ENCODE measurements at regions not wholly inside any gene's neighbourhood (a gene's known extent, or its start where the extent isn't known, plus 50 kb on each side); places are given as distances from the start of the nearest gene placed in this dataset.

- no TSS peak for BruUV-seq (replicated peaks)
Measured at GRCh38 chr13:74707291-74707690, 573.1 kb upstream of the KLF12 start.

GRCh38 chr13:74706801-74707200 lies 572.6 kb upstream of the KLF12 start:
- H3K4me2 ChIP-seq (ENCODE audit: low read depth, low read length), result no peak overlapping the region
- no peak overlapping the region for H3K27ac ChIP-seq (ENCODE audit: extremely low read length, insufficient read depth, low read length)
- no peak overlapping the region for H3K4me3 ChIP-seq (replicated peaks in 1 of 3; ENCODE audit: insufficient read depth in 1 of 3, low read depth in 2 of 3, low read length in 3 of 3)
- no peak for TF ChIP-seq NFKB2 (CRISPR knock-in tag; IDR thresholded peaks at IDR 0.05; ENCODE audit: borderline replicate concordance)
- TF ChIP-seq NONO (IDR thresholded peaks at IDR 0.05), result no peak
- TF ChIP-seq NONO (CRISPR knock-in tag; conservative IDR thresholded peaks at IDR 0.05), result no peak
- no peak for TF ChIP-seq ZNF766 (CRISPR knock-in tag; IDR thresholded peaks at IDR 0.05; ENCODE audit: borderline replicate concordance)
- no peak for TF ChIP-seq DRAP1 (CRISPR knock-in tag; IDR thresholded peaks at IDR 0.05)
- TF ChIP-seq ELF1 (CRISPR knock-in tag; IDR thresholded peaks at IDR 0.05), result no peak
- TF ChIP-seq IKZF4 (CRISPR knock-in tag; IDR thresholded peaks at IDR 0.05; ENCODE audit: borderline replicate concordance, low read depth, not compliant biosample characterization), result no peak
- TF ChIP-seq ZNF780A (CRISPR knock-in tag; IDR thresholded peaks at IDR 0.05), result no peak
- TF ChIP-seq FOXP1 (IDR thresholded peaks at IDR 0.05), result no peak
- TF ChIP-seq FOXP1 (CRISPR knock-in tag; IDR thresholded peaks at IDR 0.05), result no peak
- TF ChIP-seq EZH2 (conservative IDR thresholded peaks at IDR 0.05; ENCODE audit: low read depth, low read length), result no peak
- TF ChIP-seq KMT2A (CRISPR knock-in tag; IDR thresholded peaks at IDR 0.05), result no peak
- TF ChIP-seq CHD2 (IDR thresholded peaks at IDR 0.05; ENCODE audit: low read depth, low read length), result no peak
- no peak for TF ChIP-seq DBP (CRISPR knock-in tag; IDR thresholded peaks at IDR 0.05; ENCODE audit: not compliant biosample characterization)
- TF ChIP-seq MIXL1 (CRISPR knock-in tag; IDR thresholded peaks at IDR 0.05), result no peak
- TF ChIP-seq ZBTB43 (CRISPR knock-in tag; conservative IDR thresholded peaks at IDR 0.05), result no peak
- H3K36me3 ChIP-seq (replicated peaks in 1 of 2; ENCODE audit: control insufficient read depth in 1 of 2, insufficient read depth in 2 of 2, low read length in 2 of 2), result no peaks in the 10 kb centered on the region
- H2AFZ ChIP-seq (ENCODE audit: low read length), result no peak overlapping the region
- H3K79me2 ChIP-seq (ENCODE audit: insufficient read depth, low read length), result no peaks in the 10 kb centered on the region
- in situ Hi-C loops (cut with HindIII; ENCODE audit: extremely low pct_ligation_motif_present, low pct_unique_long_range_greater_than_20kb), result no loop called here
- intact Hi-C loops (cut with micrococcal nuclease; ENCODE audit: unreplicated experiment), result no loop called here
- CTCF ChIA-PET (ENCODE audit: low intra/inter-chr PET ratio, low total read pairs), result no interaction called here
- ATAC-seq (no peak), FAIRE-seq (no peak), DNase-seq (ENCODE audit: low spot score) (no peak)
- POLR2A ChIA-PET, result no interaction called here
- H3K9ac ChIP-seq (ENCODE audit: insufficient read depth, low read depth, low read length), result no peak overlapping the region
- BruUV-seq (replicated peaks), result no TSS peak
- WGBS (ENCODE audit: low lambda C conversion rate), result 5% methylated on average over 2 of the region's 2 CpGs
- no peaks in the 10 kb centered on the region for H4K20me1 ChIP-seq (ENCODE audit: insufficient read depth, low read length)
- H3K4me1 ChIP-seq (ENCODE audit: insufficient read depth, low read length), result no peaks in the 10 kb centered on the region
- no peaks in the 10 kb centered on the region for H3K9me3 ChIP-seq (ENCODE audit: low read length)
- no peaks in the 10 kb centered on the region for H3K27me3 ChIP-seq (ENCODE audit: control insufficient read depth in 1 of 2, insufficient read depth in 2 of 2, low read length in 2 of 2)

More at GRCh38 chr13:74707291-74707690, 573.1 kb upstream of the KLF12 start:
- Histone ChIP-seq H3K4me2 (ENCODE audit: low read depth, low read length) (no peak overlapping the region), H3K9ac (ENCODE audit: insufficient read depth, low read depth, low read length) (no peak overlapping the region), H3K4me1 (ENCODE audit: insufficient read depth, low read length) (no peaks in the 10 kb centered on the region), H3K27ac (ENCODE audit: extremely low read length, insufficient read depth, low read length) (no peak overlapping the region), H3K27me3 (ENCODE audit: control insufficient read depth in 1 of 2, insufficient read depth in 2 of 2, low read length in 2 of 2) (no peaks in the 10 kb centered on the region), H2AFZ (ENCODE audit: low read length) (no peak overlapping the region), H3K4me3 (replicated peaks in 1 of 3; ENCODE audit: insufficient read depth in 1 of 3, low read depth in 2 of 3, low read length in 3 of 3) (no peak overlapping the region), H3K79me2 (ENCODE audit: insufficient read depth, low read length) (no peaks in the 10 kb centered on the region), H4K20me1 (ENCODE audit: insufficient read depth, low read length) (no peaks in the 10 kb centered on the region), H3K9me3 (ENCODE audit: low read length) (no peaks in the 10 kb centered on the region), H3K36me3 (replicated peaks in 1 of 2; ENCODE audit: control insufficient read depth in 1 of 2, insufficient read depth in 2 of 2, low read length in 2 of 2) (no peaks in the 10 kb centered on the region)
- no peak for DNase-seq (ENCODE audit: low spot score)
- ChIA-PET POLR2A (no interaction called here), CTCF (ENCODE audit: low intra/inter-chr PET ratio, low total read pairs) (no interaction called here)
- TF ChIP-seq SRSF4 (IDR thresholded peaks at IDR 0.05; ENCODE audit: low read depth, low read length, poor library complexity, severe bottlenecking), result no peak
- no peak for TF ChIP-seq ZNF569 (CRISPR knock-in tag; IDR thresholded peaks at IDR 0.05; ENCODE audit: borderline replicate concordance)
- no peak for TF ChIP-seq KAT2B (IDR thresholded peaks at IDR 0.05; ENCODE audit: borderline replicate concordance, low read depth, low read length)
- TF ChIP-seq SMYD3 (CRISPR knock-in tag; IDR thresholded peaks at IDR 0.05), result no peak
- no peak for TF ChIP-seq KDM5B (CRISPR knock-in tag; IDR thresholded peaks at IDR 0.05; ENCODE audit: borderline replicate concordance)
- TF ChIP-seq CENPBD1 (CRISPR knock-in tag; IDR thresholded peaks at IDR 0.05; ENCODE audit: borderline replicate concordance, low read depth), result no peak
- no peak for TF ChIP-seq RBFOX2 (IDR thresholded peaks at IDR 0.05; ENCODE audit: low read depth, low read length)
- 0% methylated on average over 1 of the region's 1 CpG for WGBS (ENCODE audit: low lambda C conversion rate)
- no peak for ATAC-seq
- in situ Hi-C loops (cut with HindIII; ENCODE audit: extremely low pct_ligation_motif_present, low pct_unique_long_range_greater_than_20kb) (no loop called here), intact Hi-C loops (cut with micrococcal nuclease; ENCODE audit: unreplicated experiment) (no loop called here)
- no peak for FAIRE-seq
